Mesenchymal stem cell (in vitro differentiated cells and primary cell): ENCODE measurements at regions not wholly inside any gene's neighbourhood (a gene's known extent, or its start where the extent isn't known, plus 50 kb on each side); places are given as distances from the start of the nearest gene placed in this dataset. TPM values are rescaled to one million over a fixed set of nuclear protein-coding genes. Genes with fewer than 3 reads are reported as not detected.

Experiments used
- small RNA-seq: library from polyadenylated mRNA; stranded (forward); fragments of <200 nt; extraction: miRNeasy Mini kit (QIAGEN cat#:217004); gene quantifications from one replicate; pipeline ENCODE3, GENCODE V24; 2013; ENCODE audit warnings: low read depth

Small RNA genes in the stretch of these regions (small RNA-seq; reads per million reads assigned to genes)
- gene AC090897.1: not detected
